Transverse colon (tissue), 4 donors: ENCODE measurements at regions not wholly inside any gene's neighbourhood (a gene's known extent, or its start where the extent isn't known, plus 50 kb on each side); places are given as distances from the start of the nearest gene placed in this dataset.

Experiments
- DNase-seq: peaks from one replicate; pipeline ENCODE4 v3.0.0-alpha.2; 2019
- H3K27ac ChIP-seq, 4 donors: fragments of 200-600 bp; sonication (generic); 2 replicates each; pipeline ENCODE4 v1.5.1; 2016 to 2018; ENCODE audit warnings: inconsistent platforms in 4 of 4
- H3K27me3 ChIP-seq: fragments of 200-600 bp; sonication (generic); 2 replicates; pipeline ENCODE4 v1.5.1; 2017; ENCODE audit warnings: inconsistent platforms
- H3K36me3 ChIP-seq, 4 donors: fragments of 200-600 bp; sonication (generic); 2 replicates each; pipeline ENCODE4 v1.5.1; 2017 to 2019; ENCODE audit warnings: inconsistent platforms in 4 of 4
- H3K4me1 ChIP-seq, 4 donors: fragments of 200-600 bp; sonication (generic); 2 replicates each; pipeline ENCODE4 v1.5.1; 2017 to 2020; ENCODE audit warnings: inconsistent platforms in 4 of 4
- H3K4me3 ChIP-seq, 4 donors: fragments of 200-600 bp; sonication (generic); 1 replicate in 1 of 4; 2 replicates in 3 of 4; pipeline versions ENCODE4 v1.5.1 to v1.6.1; 2017 to 2019; ENCODE audit warnings: inconsistent platforms in 4 of 4
- H3K9me3 ChIP-seq, 2 donors: fragments of 200-600 bp; sonication (generic); 2 replicates each; pipeline ENCODE4 v1.5.1; 2017 to 2019; ENCODE audit warnings: inconsistent platforms in 2 of 2
- CTCF ChIP-seq, 5 experiments: fragments of 200-600 bp in 3 of 5; fragments of 450-650 bp in 2 of 5; sonication (generic) in 3 of 5; IDR thresholded peaks; 1 replicate in 2 of 5; 2 replicates in 3 of 5; pipeline ENCODE4 v1.5.1; 2016 to 2017; ENCODE audit warnings: antibody characterized with exemption in 5 of 5, inconsistent platforms in 3 of 5, mild to moderate bottlenecking in 2 of 5, moderate library complexity in 1 of 5
- EP300 ChIP-seq: sonication (generic); formaldehyde crosslinking; IDR thresholded peaks from one replicate; pipeline ENCODE4 v1.6.1; 2017; ENCODE audit warnings: antibody characterized with exemption, low read depth
- POLR2A ChIP-seq: fragments of 450-650 bp; IDR thresholded peaks from one replicate; pipeline ENCODE4 v1.6.1; 2016; ENCODE audit warnings: antibody characterized with exemption, mild to moderate bottlenecking, moderate library complexity
- POLR2AphosphoS5 ChIP-seq, 3 donors: sonication (generic); formaldehyde crosslinking; IDR thresholded peaks; one replicate each; pipeline ENCODE4 v1.6.1; 2016; ENCODE audit warnings: antibody characterized with exemption in 3 of 3
- WGBS, 2 donors: methylation state at CpG; one replicate each; pipeline ENCODE4 v1.1.5; 2018; ENCODE audit warnings: low coverage in 1 of 2; 5-methylcytosine and 5-hydroxymethylcytosine counted together
- in situ Hi-C, 4 donors: fragments of 200-750 bp; cut with MboI; loops; one replicate each; pipeline versions ENCODE4 v1.15.0 to v1.15.1; 2017; ENCODE audit warnings: low sequenced_read_pairs in 3 of 4, low pct_ligation_motif_present in 1 of 4, low pct_unique_long_range_greater_than_20kb in 1 of 4
- intact Hi-C: fragments of 100-400 bp; cut with DNase I; formaldehyde crosslinking; loops from one replicate; pipeline ENCODE4 v1.15.1; 2023; ENCODE audit warnings: low total_unique reads

GRCh38 chr11:128155590-128155989 is 431.8 kb downstream of the ETS1 start:
- TF ChIP-seq CTCF (IDR thresholded peaks at IDR 0.05) (no peak), POLR2AphosphoS5 (IDR thresholded peaks at IDR 0.05) (no peak), POLR2A (no peak), EP300 (no peak)
- in situ Hi-C loops = loop anchor here in 1 of 4 donors (10.0 kb wide), 1 partner anchor 121 kb away; no protein-coding TSS in a partner anchor
- Histone ChIP-seq H3K36me3 (no peaks in the 10 kb centered on the region), H3K27me3 (no peaks in the 10 kb centered on the region), H3K4me3 (no peak overlapping the region), H3K4me1 (no peaks in the 10 kb centered on the region), H3K27ac (no peak overlapping the region), H3K9me3 (no peaks in the 10 kb centered on the region)
- 60 to 93% methylated on average over 2 of the region's 2 CpGs for WGBS, 2 donors
- intact Hi-C loops = no loop called here
- no peak for DNase-seq

GRCh38 chr11:128153697-128154048 is 433.7 kb downstream of the ETS1 start:
- in situ Hi-C loops = loop anchor here in 1 of 4 donors (10.0 kb wide), 1 partner anchor 119 kb away; no protein-coding TSS in a partner anchor
- no peaks in the 10 kb centered on the region for H3K9me3 ChIP-seq

GRCh38 chr11:128152796-128153696 is 434.3 kb downstream of the ETS1 start:
- Histone ChIP-seq H3K36me3 (no peaks in the 10 kb centered on the region), H3K27me3 (no peaks in the 10 kb centered on the region), H3K27ac (no peak overlapping the region), H3K4me1 (no peaks in the 10 kb centered on the region), H3K4me3 (no peak overlapping the region), H3K9me3 (no peaks in the 10 kb centered on the region)
- WGBS, 2 donors = 71 to 81% methylated on average over 4 to 6 of the region's 6 CpGs
- no peak for TF ChIP-seq POLR2A
- TF ChIP-seq EP300 = no peak
- TF ChIP-seq POLR2AphosphoS5 (IDR thresholded peaks at IDR 0.05) = no peak
- no peak for TF ChIP-seq CTCF (IDR thresholded peaks at IDR 0.05)
- DNase-seq = no peak
- intact Hi-C loops (no loop called here), in situ Hi-C loops (loop anchor here in 1 of 4 donors (10.0 kb wide), 1 partner anchor 118 kb away; no protein-coding TSS in a partner anchor)

More at GRCh38 chr11:128153697-128154048, 433.7 kb downstream of the ETS1 start:
- H3K4me3 ChIP-seq = no peak overlapping the region
- H3K27me3 ChIP-seq = no peaks in the 10 kb centered on the region
- no peak for TF ChIP-seq CTCF (IDR thresholded peaks at IDR 0.05)
- TF ChIP-seq POLR2AphosphoS5 (IDR thresholded peaks at IDR 0.05) = no peak
- no peak for TF ChIP-seq POLR2A
- TF ChIP-seq EP300 = no peak
- H3K4me1 ChIP-seq = no peaks in the 10 kb centered on the region
- no peak overlapping the region for H3K27ac ChIP-seq
- 84 to 97% methylated on average over 4 of the region's 4 CpGs for WGBS, 2 donors
- intact Hi-C loops = no loop called here
- DNase-seq = no peak
- no peaks in the 10 kb centered on the region for H3K36me3 ChIP-seq

GRCh38 chr11:128151780-128152179 is 435.6 kb downstream of the ETS1 start:
- in situ Hi-C loops = loop anchor here in 1 of 4 donors (10.0 kb wide), 1 partner anchor 117 kb away; no protein-coding TSS in a partner anchor
- H3K27ac ChIP-seq = no peak overlapping the region
- intact Hi-C loops = no loop called here
- H3K27me3 ChIP-seq = no peaks in the 10 kb centered on the region
- no peaks in the 10 kb centered on the region for H3K9me3 ChIP-seq
- no peaks in the 10 kb centered on the region for H3K36me3 ChIP-seq
- peaks cover 0 to 6% (median 0%) of the 10 kb centered on the region in 4 donors for H3K4me1 ChIP-seq
- DNase-seq = no peak
- H3K4me3 ChIP-seq = no peak overlapping the region
- no peak for TF ChIP-seq POLR2AphosphoS5 (IDR thresholded peaks at IDR 0.05)
- no peak for TF ChIP-seq POLR2A
- no peak for TF ChIP-seq EP300
